Stimulated activated CD4-positive, alpha-beta T cell treated with anti-CD3 and anti-CD28 coated beads, Interleukin-1b, Interleukin-23, amount 100 ng/mL, for 1 hour (primary cell): ENCODE measurements at regions not wholly inside any gene's neighbourhood (a gene's known extent, or its start where the extent isn't known, plus 50 kb on each side); places are given as distances from the start of the nearest gene placed in this dataset.
"Not testable (repeated sequence)": the region's sequence is repeated elsewhere in the genome, so short reads cannot be mapped to it uniquely, and the experiment has no call there.

ENCODE experiments used
- DNase-seq, 2 donors: peaks; one replicate each; pipeline ENCODE4 v3.0.0-alpha.2; 2020; ENCODE audit warnings: low read depth in 2 of 2

GRCh38 chr10:81248886-81249285 is 626.1 kb upstream of the NRG3 start:
- DNase-seq = no peak

- DNase-seq = no peak
Measured at GRCh38 chr10:81251457-81252115, 623.4 kb upstream of the NRG3 start.

GRCh38 chr10:81264991-81265390 is 610.0 kb upstream of the NRG3 start:
- not testable (repeated sequence) for DNase-seq

GRCh38 chr10:81270051-81270450 is 604.9 kb upstream of the NRG3 start:
- no peak for DNase-seq

- DNase-seq = no peak
Measured at GRCh38 chr10:81280497-81281479, 594.2 kb upstream of the NRG3 start.

GRCh38 chr10:81288544-81288943 is 586.5 kb upstream of the NRG3 start:
- no peak for DNase-seq

- no peak for DNase-seq
Measured at GRCh38 chr10:81297292-81297691, 577.7 kb upstream of the NRG3 start.

- DNase-seq = no peak
Measured at GRCh38 chr10:81303656-81304055, 571.3 kb upstream of the NRG3 start.

GRCh38 chr10:81306971-81307782 is 567.8 kb upstream of the NRG3 start:
- no peak for DNase-seq

- no peak for DNase-seq
Measured at GRCh38 chr10:81309041-81309552, 565.9 kb upstream of the NRG3 start.

GRCh38 chr10:81314471-81314870 is 560.5 kb upstream of the NRG3 start:
- no peak for DNase-seq

- DNase-seq = no peak
Measured at GRCh38 chr10:81315026-81315425, 560.0 kb upstream of the NRG3 start.

GRCh38 chr10:81348003-81348402 is 527.0 kb upstream of the NRG3 start:
- no peak for DNase-seq

- no peak for DNase-seq
Measured at GRCh38 chr10:81367132-81367531, 507.9 kb upstream of the NRG3 start.

GRCh38 chr10:81386817-81387216 is 488.2 kb upstream of the NRG3 start:
- DNase-seq = no peak

- no peak for DNase-seq
Measured at GRCh38 chr10:81403451-81403850, 471.5 kb upstream of the NRG3 start.

GRCh38 chr10:81405399-81405798 is 469.6 kb upstream of the NRG3 start:
- DNase-seq = no peak

- DNase-seq = no peak
Measured at GRCh38 chr10:81414038-81414437, 461.0 kb upstream of the NRG3 start.

GRCh38 chr10:81426722-81427121 is 448.3 kb upstream of the NRG3 start:
- DNase-seq = no peak

GRCh38 chr10:81428456-81429134 is 446.4 kb upstream of the NRG3 start:
- no peak for DNase-seq

GRCh38 chr10:81439445-81439844 is 435.5 kb upstream of the NRG3 start:
- no peak for DNase-seq
